ENCODE measurements at regions not wholly inside any gene's neighbourhood (a gene's known extent, or its start where the extent isn't known, plus 50 kb on each side); places are given as distances from the start of the nearest gene placed in this dataset.

- POLR2A ChIA-PET, result interaction anchor here (1.5 kb wide), 1 partner anchor 39 kb away, joined by 5 read pairs; no protein-coding TSS in a partner anchor
- TF ChIP-seq CTCF (IDR thresholded peaks at IDR 0.05; ENCODE audit: insufficient read depth, low read length, missing control alignments), result no peak
- peak; percentile 83 for DNase-seq (ENCODE audit: low read depth, low spot score)
- CTCF ChIA-PET, result interaction anchor here (0.7 kb wide), 1 partner anchor 25 kb away, joined by 3 read pairs; no protein-coding TSS in a partner anchor
- no peak overlapping the region for H3K4me3 ChIP-seq (ENCODE audit: low read depth, low read length)
These were observed 595.9 kb upstream of the AUTS2 start for GRCh38 chr7:69002416-69002815.

- TF ChIP-seq CTCF (IDR thresholded peaks at IDR 0.05; ENCODE audit: insufficient read depth, low read length, missing control alignments), result no peak
These were observed 586.1 kb upstream of the AUTS2 start for GRCh38 chr7:69012149-69012548.

GRCh38 chr7:69017208-69017607 is 581.1 kb upstream of the AUTS2 start:
- ChIA-PET POLR2A (no interaction called here), CTCF (no interaction called here)
- no peak overlapping the region for H3K4me3 ChIP-seq (ENCODE audit: low read depth, low read length)
- no peak for TF ChIP-seq CTCF (IDR thresholded peaks at IDR 0.05; ENCODE audit: insufficient read depth, low read length, missing control alignments)
- DNase-seq (ENCODE audit: low read depth, low spot score), result no peak

More at GRCh38 chr7:69012149-69012548, 586.1 kb upstream of the AUTS2 start:
- no peak for DNase-seq (ENCODE audit: low read depth, low spot score)
- POLR2A ChIA-PET, result interaction anchor here (0.5 kb wide), 1 partner anchor 234 kb away, joined by 3 read pairs; no protein-coding TSS in a partner anchor
- CTCF ChIA-PET, result no interaction called here
- H3K4me3 ChIP-seq (ENCODE audit: low read depth, low read length), result no peak overlapping the region

- ChIA-PET POLR2A (no interaction called here), CTCF (no interaction called here)
- DNase-seq (ENCODE audit: low read depth, low spot score), result no peak
- TF ChIP-seq CTCF (IDR thresholded peaks at IDR 0.05; ENCODE audit: insufficient read depth, low read length, missing control alignments), result no peak
- H3K4me3 ChIP-seq (ENCODE audit: low read depth, low read length), result no peak overlapping the region
These were observed 580.1 kb upstream of the AUTS2 start for GRCh38 chr7:69018200-69018599.

GRCh38 chr7:69019437-69019836 is 578.8 kb upstream of the AUTS2 start:
- no peak for TF ChIP-seq CTCF (IDR thresholded peaks at IDR 0.05; ENCODE audit: insufficient read depth, low read length, missing control alignments)
- ChIA-PET CTCF (no interaction called here), POLR2A (no interaction called here)
- H3K4me3 ChIP-seq (ENCODE audit: low read depth, low read length), result no peak overlapping the region
- no peak for DNase-seq (ENCODE audit: low read depth, low spot score)

- ChIA-PET POLR2A (no interaction called here), CTCF (no interaction called here)
These were observed 577.7 kb upstream of the AUTS2 start for GRCh38 chr7:69020536-69020935.

More at GRCh38 chr7:69020536-69020935, 577.7 kb upstream of the AUTS2 start:
- no peak overlapping the region for H3K4me3 ChIP-seq (ENCODE audit: low read depth, low read length)
- DNase-seq (ENCODE audit: low read depth, low spot score), result no peak
- TF ChIP-seq CTCF (IDR thresholded peaks at IDR 0.05; ENCODE audit: insufficient read depth, low read length, missing control alignments), result no peak
